Gastrocnemius medialis (tissue), 4 donors: ENCODE measurements at regions not wholly inside any gene's neighbourhood (a gene's known extent, or its start where the extent isn't known, plus 50 kb on each side); places are given as distances from the start of the nearest gene placed in this dataset.

Source experiments
- CTCF ChIP-seq, 5 experiments: fragments of 450-650 bp in 3 of 5; fragments of 200-600 bp in 2 of 5; sonication (generic) in 2 of 5; IDR thresholded peaks in 4 of 5; conservative IDR thresholded peaks in 1 of 5; 1 replicate in 4 of 5; 2 replicates in 1 of 5; pipeline ENCODE4 v1.5.1; 2016 to 2019; ENCODE audit warnings: antibody characterized with exemption in 5 of 5, mild to moderate bottlenecking in 3 of 5, moderate library complexity in 3 of 5
- POLR2A ChIP-seq, 2 donors: fragments of 450-650 bp; IDR thresholded peaks; one replicate each; pipeline ENCODE4 v1.6.1; 2017; ENCODE audit warnings: antibody characterized with exemption in 2 of 2, mild to moderate bottlenecking in 2 of 2, moderate library complexity in 2 of 2

- TF ChIP-seq CTCF (IDR thresholded peaks at IDR 0.05 in 4 of 5, conservative IDR thresholded peaks at IDR 0.05 in 1 of 5): no peak
- TF ChIP-seq POLR2A (IDR thresholded peaks at IDR 0.05): no peak
These were observed 320.7 kb downstream of the SEC14L1 start for GRCh38 chr17:77461277-77462057.
